Neural progenitor cell (in vitro differentiated cells): ENCODE measurements at regions not wholly inside any gene's neighbourhood (a gene's known extent, or its start where the extent isn't known, plus 50 kb on each side); places are given as distances from the start of the nearest gene placed in this dataset.

ENCODE experiments used
- EZH2phosphoT487 ChIP-seq: fragments of 200-600 bp; sonication (generic); IDR thresholded peaks from 2 replicates; pipeline ENCODE4 v1.6.1; 2017; ENCODE audit warnings: antibody characterized with exemption
- TF ChIP-seq, protein P1 (sequence below): fragments of 200-600 bp; sonication (generic); IDR thresholded peaks from 2 replicates; pipeline ENCODE4 v1.5.1; 2017; ENCODE audit warnings: antibody characterized with exemption, mild to moderate bottlenecking

DNA sequence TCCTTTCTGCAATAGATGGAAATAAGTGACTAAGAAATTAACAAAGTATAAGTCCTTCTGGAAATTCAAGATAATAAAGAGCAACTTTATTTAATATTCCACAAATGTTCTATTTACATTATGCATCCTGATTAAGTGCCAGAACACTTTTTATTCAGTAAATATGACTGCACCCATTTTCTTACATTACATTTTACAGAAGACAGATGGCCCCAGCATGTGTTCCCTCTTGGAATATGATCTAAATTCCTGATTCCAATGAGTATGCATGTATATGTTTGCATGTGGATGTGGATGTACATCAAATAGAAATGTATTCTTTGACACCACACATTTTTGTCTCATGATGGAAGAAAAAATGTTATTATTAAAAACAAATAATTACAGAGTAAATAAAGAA is 628.7 kb upstream of the SEMA3D start:
- TF ChIP-seq, protein P1, sequence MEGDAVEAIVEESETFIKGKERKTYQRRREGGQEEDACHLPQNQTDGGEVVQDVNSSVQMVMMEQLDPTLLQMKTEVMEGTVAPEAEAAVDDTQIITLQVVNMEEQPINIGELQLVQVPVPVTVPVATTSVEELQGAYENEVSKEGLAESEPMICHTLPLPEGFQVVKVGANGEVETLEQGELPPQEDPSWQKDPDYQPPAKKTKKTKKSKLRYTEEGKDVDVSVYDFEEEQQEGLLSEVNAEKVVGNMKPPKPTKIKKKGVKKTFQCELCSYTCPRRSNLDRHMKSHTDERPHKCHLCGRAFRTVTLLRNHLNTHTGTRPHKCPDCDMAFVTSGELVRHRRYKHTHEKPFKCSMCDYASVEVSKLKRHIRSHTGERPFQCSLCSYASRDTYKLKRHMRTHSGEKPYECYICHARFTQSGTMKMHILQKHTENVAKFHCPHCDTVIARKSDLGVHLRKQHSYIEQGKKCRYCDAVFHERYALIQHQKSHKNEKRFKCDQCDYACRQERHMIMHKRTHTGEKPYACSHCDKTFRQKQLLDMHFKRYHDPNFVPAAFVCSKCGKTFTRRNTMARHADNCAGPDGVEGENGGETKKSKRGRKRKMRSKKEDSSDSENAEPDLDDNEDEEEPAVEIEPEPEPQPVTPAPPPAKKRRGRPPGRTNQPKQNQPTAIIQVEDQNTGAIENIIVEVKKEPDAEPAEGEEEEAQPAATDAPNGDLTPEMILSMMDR = no peak
- TF ChIP-seq EZH2phosphoT487 = no peak
